ENCODE measurements at regions not wholly inside any gene's neighbourhood (a gene's known extent, or its start where the extent isn't known, plus 50 kb on each side); places are given as distances from the start of the nearest gene placed in this dataset.

DNA sequence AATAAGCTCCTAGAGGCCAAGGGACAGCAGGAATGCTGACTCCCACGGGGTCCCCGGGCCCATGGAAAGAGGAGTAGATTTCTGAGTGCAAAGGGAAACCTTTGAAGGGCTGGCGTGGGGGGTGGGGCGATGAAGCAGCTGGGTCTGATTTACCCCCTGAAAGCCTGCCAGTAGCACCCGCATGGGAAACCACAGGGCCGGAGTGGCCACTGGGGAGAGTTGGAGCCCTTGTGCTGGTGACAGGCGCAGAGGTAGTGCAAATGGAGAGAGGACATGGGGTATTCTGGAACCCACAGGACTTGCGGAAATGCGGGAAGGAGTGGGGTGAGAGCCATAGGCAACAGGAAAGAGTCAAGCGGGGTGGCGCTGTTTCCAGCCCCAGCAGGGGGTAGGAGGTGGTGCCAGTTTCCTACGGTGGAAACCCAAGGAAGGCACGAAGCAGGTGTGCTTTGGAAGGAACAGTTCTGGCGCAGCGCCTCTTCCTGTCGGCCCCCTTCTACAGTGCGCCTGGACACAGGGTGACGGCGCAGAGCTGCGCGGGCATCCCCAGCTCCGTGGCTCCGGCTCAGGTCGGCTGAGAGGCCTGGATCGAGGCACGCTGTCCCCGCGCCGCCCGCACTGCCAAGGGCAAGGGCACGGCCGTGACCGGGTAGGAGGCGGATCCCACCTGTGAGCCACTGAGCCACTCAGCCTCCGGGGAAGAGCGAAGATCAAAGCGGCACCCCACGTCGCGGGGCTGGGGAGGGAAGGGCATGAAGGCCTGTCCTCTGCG lies 149.0 kb upstream of the GLI2 start:
- TF ChIP-seq, protein P1, sequence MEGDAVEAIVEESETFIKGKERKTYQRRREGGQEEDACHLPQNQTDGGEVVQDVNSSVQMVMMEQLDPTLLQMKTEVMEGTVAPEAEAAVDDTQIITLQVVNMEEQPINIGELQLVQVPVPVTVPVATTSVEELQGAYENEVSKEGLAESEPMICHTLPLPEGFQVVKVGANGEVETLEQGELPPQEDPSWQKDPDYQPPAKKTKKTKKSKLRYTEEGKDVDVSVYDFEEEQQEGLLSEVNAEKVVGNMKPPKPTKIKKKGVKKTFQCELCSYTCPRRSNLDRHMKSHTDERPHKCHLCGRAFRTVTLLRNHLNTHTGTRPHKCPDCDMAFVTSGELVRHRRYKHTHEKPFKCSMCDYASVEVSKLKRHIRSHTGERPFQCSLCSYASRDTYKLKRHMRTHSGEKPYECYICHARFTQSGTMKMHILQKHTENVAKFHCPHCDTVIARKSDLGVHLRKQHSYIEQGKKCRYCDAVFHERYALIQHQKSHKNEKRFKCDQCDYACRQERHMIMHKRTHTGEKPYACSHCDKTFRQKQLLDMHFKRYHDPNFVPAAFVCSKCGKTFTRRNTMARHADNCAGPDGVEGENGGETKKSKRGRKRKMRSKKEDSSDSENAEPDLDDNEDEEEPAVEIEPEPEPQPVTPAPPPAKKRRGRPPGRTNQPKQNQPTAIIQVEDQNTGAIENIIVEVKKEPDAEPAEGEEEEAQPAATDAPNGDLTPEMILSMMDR (conservative IDR thresholded peaks at IDR 0.05 in 1 of 2, IDR thresholded peaks at IDR 0.05 in 1 of 2; ENCODE audit: extremely low read depth in 1 of 2, insufficient read depth in 1 of 2, low read depth in 1 of 2, low read length in 2 of 2), result no peak
- no peak for TF ChIP-seq EZH2 (IDR thresholded peaks at IDR 0.05; ENCODE audit: borderline replicate concordance, low read length)
